NT2/D1 (cell line): ENCODE measurements at regions not wholly inside any gene's neighbourhood (a gene's known extent, or its start where the extent isn't known, plus 50 kb on each side); places are given as distances from the start of the nearest gene placed in this dataset.

Experiments
- SUZ12 ChIP-seq: IDR thresholded peaks from 2 replicates; pipeline ENCODE4 v1.6.1; 2011; ENCODE audit not compliant: insufficient read length, insufficient read depth; ENCODE audit errors: extremely low read depth
- YY1 ChIP-seq: IDR thresholded peaks from 2 replicates; pipeline ENCODE4 v1.6.1; 2011; ENCODE audit not compliant: insufficient read length, insufficient read depth

DNA sequence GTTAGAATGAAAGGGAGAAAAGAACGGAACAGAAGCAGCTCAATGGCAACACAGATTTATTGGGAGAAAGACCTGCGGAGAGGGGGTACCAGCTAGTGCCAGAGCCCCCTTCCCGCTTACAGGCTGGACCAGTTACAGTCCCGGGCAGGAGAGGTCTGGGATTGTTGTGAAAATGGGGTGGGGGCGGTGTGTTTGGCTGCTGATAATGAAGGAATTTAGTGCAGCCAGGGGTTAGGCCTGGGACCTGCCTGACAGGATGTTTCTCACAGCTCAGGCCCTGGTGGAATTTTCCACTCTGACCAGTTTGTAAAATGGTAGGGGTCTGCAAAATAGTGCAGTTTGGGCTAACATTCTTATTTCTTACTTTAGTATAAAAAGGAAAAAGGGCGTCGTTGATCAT is 75.4 kb upstream of the SPIN4 start:
- TF ChIP-seq SUZ12 (no peak), YY1 (no peak)
